Hepatocyte (in vitro differentiated cells): ENCODE measurements at regions not wholly inside any gene's neighbourhood (a gene's known extent, or its start where the extent isn't known, plus 50 kb on each side); places are given as distances from the start of the nearest gene placed in this dataset.

Experiments
- EZH2phosphoT487 ChIP-seq: fragments of 200-600 bp; sonication (generic); IDR thresholded peaks from one replicate; pipeline ENCODE4 v1.6.1; 2018; ENCODE audit warnings: antibody characterized with exemption, mild to moderate bottlenecking, low read depth, moderate library complexity; ENCODE audit not compliant: unreplicated experiment, severe bottlenecking
- TF ChIP-seq, protein P1 (sequence below): fragments of 200-600 bp; sonication (generic); IDR thresholded peaks from 2 replicates; pipeline ENCODE4 v1.5.1; 2016; ENCODE audit warnings: antibody characterized with exemption, mild to moderate bottlenecking; ENCODE audit not compliant: poor library complexity

GRCh38 chr1:200488375-200489165 lies 78.7 kb upstream of the ZNF281 start:
- TF ChIP-seq, protein P1, sequence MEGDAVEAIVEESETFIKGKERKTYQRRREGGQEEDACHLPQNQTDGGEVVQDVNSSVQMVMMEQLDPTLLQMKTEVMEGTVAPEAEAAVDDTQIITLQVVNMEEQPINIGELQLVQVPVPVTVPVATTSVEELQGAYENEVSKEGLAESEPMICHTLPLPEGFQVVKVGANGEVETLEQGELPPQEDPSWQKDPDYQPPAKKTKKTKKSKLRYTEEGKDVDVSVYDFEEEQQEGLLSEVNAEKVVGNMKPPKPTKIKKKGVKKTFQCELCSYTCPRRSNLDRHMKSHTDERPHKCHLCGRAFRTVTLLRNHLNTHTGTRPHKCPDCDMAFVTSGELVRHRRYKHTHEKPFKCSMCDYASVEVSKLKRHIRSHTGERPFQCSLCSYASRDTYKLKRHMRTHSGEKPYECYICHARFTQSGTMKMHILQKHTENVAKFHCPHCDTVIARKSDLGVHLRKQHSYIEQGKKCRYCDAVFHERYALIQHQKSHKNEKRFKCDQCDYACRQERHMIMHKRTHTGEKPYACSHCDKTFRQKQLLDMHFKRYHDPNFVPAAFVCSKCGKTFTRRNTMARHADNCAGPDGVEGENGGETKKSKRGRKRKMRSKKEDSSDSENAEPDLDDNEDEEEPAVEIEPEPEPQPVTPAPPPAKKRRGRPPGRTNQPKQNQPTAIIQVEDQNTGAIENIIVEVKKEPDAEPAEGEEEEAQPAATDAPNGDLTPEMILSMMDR, result peak; percentile 91
- no peak for TF ChIP-seq EZH2phosphoT487
